ENCODE measurements at regions not wholly inside any gene's neighbourhood (a gene's known extent, or its start where the extent isn't known, plus 50 kb on each side); places are given as distances from the start of the nearest gene placed in this dataset.

- no peak overlapping the region for H3K9ac ChIP-seq (ENCODE audit: control insufficient read depth, insufficient read depth, low read length)
- CTCF ChIA-PET, result no interaction called here
- no peak overlapping the region for H3K27ac ChIP-seq (ENCODE audit: control insufficient read depth, insufficient read depth)
- no peaks in the 10 kb centered on the region for H3K9me3 ChIP-seq (replicated peaks; ENCODE audit: control insufficient read depth, insufficient read depth, low read length)
- no peaks in the 10 kb centered on the region for H3K36me3 ChIP-seq (ENCODE audit: control insufficient read depth in 2 of 2, insufficient read depth in 2 of 2, low read length in 1 of 2)
- SMC1A ChIA-PET (ENCODE audit: uncharacterized antibody, unreplicated experiment), result no interaction called here
- H3K4me1 ChIP-seq (ENCODE audit: control insufficient read depth, insufficient read depth, low read length), result no peaks in the 10 kb centered on the region
- RAD21 ChIA-PET (ENCODE audit: unreplicated experiment), result no interaction called here
- H3K4me3 ChIP-seq, result no peak overlapping the region
- 6% methylated on average over 2 of the region's 2 CpGs for WGBS (ENCODE audit: insufficient coverage, insufficient replicate concordance, low lambda C conversion rate, missing lambda C conversion rate)
- ATAC-seq (no peak), DNase-seq (ENCODE audit: low read depth, low spot score) (no peak), FAIRE-seq (no peak)
- H3K79me2 ChIP-seq (ENCODE audit: control insufficient read depth, insufficient read depth, low read length), result no peaks in the 10 kb centered on the region
- in situ Hi-C loops (cut with MboI), result no loop called here
- TF ChIP-seq CTCF (IDR thresholded peaks at IDR 0.05 in 2 of 3, conservative IDR thresholded peaks at IDR 0.05 in 1 of 3; ENCODE audit: control insufficient read depth in 2 of 3, extremely low read depth in 1 of 3, insufficient read depth in 1 of 3, low read depth in 3 of 3, low read length in 3 of 3), result no peak
- no peak for TF ChIP-seq GABPA (IDR thresholded peaks at IDR 0.05; ENCODE audit: low read depth)
- POLR2A ChIA-PET, result no interaction called here
- no peaks in the 10 kb centered on the region for H4K20me1 ChIP-seq (ENCODE audit: control insufficient read depth, insufficient read depth)
- no peak overlapping the region for H3K4me2 ChIP-seq (ENCODE audit: control insufficient read depth, insufficient read depth)
- no TSS peak for BruUV-seq (replicated peaks)
- H3K27me3 ChIP-seq (replicated peaks in 1 of 2; ENCODE audit: control insufficient read depth in 2 of 2, insufficient read depth in 2 of 2, low read length in 1 of 2), result no peaks in the 10 kb centered on the region
- intact Hi-C loops (cut with micrococcal nuclease; ENCODE audit: unreplicated experiment), result no loop called here
- no peak overlapping the region for H2AFZ ChIP-seq (ENCODE audit: control insufficient read depth, low read depth, low read length)
Observed at GRCh38 chr11:26837154-26837553, 115.3 kb upstream of the SLC5A12 start.

- no peak for FAIRE-seq
- H3K4me3 ChIP-seq, result no peak overlapping the region
- TF ChIP-seq MEF2A (IDR thresholded peaks at IDR 0.05; ENCODE audit: insufficient read depth, low read depth, low read length) (no peak), LARP7 (IDR thresholded peaks at IDR 0.05) (no peak), PKNOX1 (IDR thresholded peaks at IDR 0.05) (no peak), E2F4 (IDR thresholded peaks at IDR 0.05; ENCODE audit: low read depth, low read length) (no peak), IKZF1 (conservative IDR thresholded peaks at IDR 0.05) (no peak), E2F8 (IDR thresholded peaks at IDR 0.05; ENCODE audit: low read depth, partially characterized antibody) (no peak), NR2C1 (IDR thresholded peaks at IDR 0.05) (no peak), RUNX3 (IDR thresholded peaks at IDR 0.05; ENCODE audit: low read length) (no peak)
Observed at GRCh38 chr11:26839911-26840698, 118.2 kb upstream of the SLC5A12 start.

More at GRCh38 chr11:26839911-26840698, 118.2 kb upstream of the SLC5A12 start:
- H3K9me3 ChIP-seq (replicated peaks; ENCODE audit: control insufficient read depth, insufficient read depth, low read length), result no peaks in the 10 kb centered on the region
- intact Hi-C loops (cut with micrococcal nuclease; ENCODE audit: unreplicated experiment) (no loop called here), in situ Hi-C loops (cut with MboI) (no loop called here)
- RAD21 ChIA-PET (ENCODE audit: unreplicated experiment), result no interaction called here
- H4K20me1 ChIP-seq (ENCODE audit: control insufficient read depth, insufficient read depth), result no peaks in the 10 kb centered on the region
- 31% methylated on average over 3 of the region's 3 CpGs for WGBS (ENCODE audit: insufficient coverage, insufficient replicate concordance, low lambda C conversion rate, missing lambda C conversion rate)
- no peak overlapping the region for H3K4me2 ChIP-seq (ENCODE audit: control insufficient read depth, insufficient read depth)
- no peaks in the 10 kb centered on the region for H3K79me2 ChIP-seq (ENCODE audit: control insufficient read depth, insufficient read depth, low read length)
- no peak overlapping the region for H3K27ac ChIP-seq (ENCODE audit: control insufficient read depth, insufficient read depth)
- POLR2A ChIA-PET, result no interaction called here
- no peak overlapping the region for H2AFZ ChIP-seq (ENCODE audit: control insufficient read depth, low read depth, low read length)
- no peaks in the 10 kb centered on the region for H3K4me1 ChIP-seq (ENCODE audit: control insufficient read depth, insufficient read depth, low read length)
- DNase-seq (ENCODE audit: low read depth, low spot score) (no peak), ATAC-seq (no peak)
- CTCF ChIA-PET, result interaction anchor here (1.3 kb wide), 1 partner anchor 12 kb away, joined by 3 read pairs; no protein-coding TSS in a partner anchor
- H3K27me3 ChIP-seq (replicated peaks in 1 of 2; ENCODE audit: control insufficient read depth in 2 of 2, insufficient read depth in 2 of 2, low read length in 1 of 2), result no peaks in the 10 kb centered on the region
- no peak overlapping the region for H3K9ac ChIP-seq (ENCODE audit: control insufficient read depth, insufficient read depth, low read length)
- BruUV-seq (replicated peaks), result no TSS peak
- H3K36me3 ChIP-seq (ENCODE audit: control insufficient read depth in 2 of 2, insufficient read depth in 2 of 2, low read length in 1 of 2), result no peaks in the 10 kb centered on the region
- SMC1A ChIA-PET (ENCODE audit: uncharacterized antibody, unreplicated experiment), result interaction anchor here (0.7 kb wide), 1 partner anchor 10 kb away, joined by 3 read pairs; no protein-coding TSS in a partner anchor

All from GM12878 (cell line).